ENCODE measurements at regions not wholly inside any gene's neighbourhood (a gene's known extent, or its start where the extent isn't known, plus 50 kb on each side); places are given as distances from the start of the nearest gene placed in this dataset.

- no peak for TF ChIP-seq SMARCC2 (IDR thresholded peaks at IDR 0.05; ENCODE audit: low read depth)
- no peak for TF ChIP-seq POLR2A (conservative IDR thresholded peaks at IDR 0.05)
- no peak for TF ChIP-seq STAT6 (CRISPR knock-in tag; IDR thresholded peaks at IDR 0.05)
- no peak for TF ChIP-seq RB1 (IDR thresholded peaks at IDR 0.05; ENCODE audit: low read depth)
- TF ChIP-seq, protein P1, sequence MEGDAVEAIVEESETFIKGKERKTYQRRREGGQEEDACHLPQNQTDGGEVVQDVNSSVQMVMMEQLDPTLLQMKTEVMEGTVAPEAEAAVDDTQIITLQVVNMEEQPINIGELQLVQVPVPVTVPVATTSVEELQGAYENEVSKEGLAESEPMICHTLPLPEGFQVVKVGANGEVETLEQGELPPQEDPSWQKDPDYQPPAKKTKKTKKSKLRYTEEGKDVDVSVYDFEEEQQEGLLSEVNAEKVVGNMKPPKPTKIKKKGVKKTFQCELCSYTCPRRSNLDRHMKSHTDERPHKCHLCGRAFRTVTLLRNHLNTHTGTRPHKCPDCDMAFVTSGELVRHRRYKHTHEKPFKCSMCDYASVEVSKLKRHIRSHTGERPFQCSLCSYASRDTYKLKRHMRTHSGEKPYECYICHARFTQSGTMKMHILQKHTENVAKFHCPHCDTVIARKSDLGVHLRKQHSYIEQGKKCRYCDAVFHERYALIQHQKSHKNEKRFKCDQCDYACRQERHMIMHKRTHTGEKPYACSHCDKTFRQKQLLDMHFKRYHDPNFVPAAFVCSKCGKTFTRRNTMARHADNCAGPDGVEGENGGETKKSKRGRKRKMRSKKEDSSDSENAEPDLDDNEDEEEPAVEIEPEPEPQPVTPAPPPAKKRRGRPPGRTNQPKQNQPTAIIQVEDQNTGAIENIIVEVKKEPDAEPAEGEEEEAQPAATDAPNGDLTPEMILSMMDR (IDR thresholded peaks at IDR 0.05 in 2 of 3, conservative IDR thresholded peaks at IDR 0.05 in 1 of 3; ENCODE audit: insufficient read depth in 2 of 3, low read depth in 1 of 3, low read length in 3 of 3), result no peak
- TF ChIP-seq HDAC2 (IDR thresholded peaks at IDR 0.05), result no peak
- TF ChIP-seq FOXA1 (IDR thresholded peaks at IDR 0.05; ENCODE audit: borderline replicate concordance), result no peak
- TF ChIP-seq ZBTB17 (CRISPR knock-in tag; IDR thresholded peaks at IDR 0.05), result no peak
- no peak for TF ChIP-seq YBX1 (IDR thresholded peaks at IDR 0.05)
- TF ChIP-seq, protein P2, sequence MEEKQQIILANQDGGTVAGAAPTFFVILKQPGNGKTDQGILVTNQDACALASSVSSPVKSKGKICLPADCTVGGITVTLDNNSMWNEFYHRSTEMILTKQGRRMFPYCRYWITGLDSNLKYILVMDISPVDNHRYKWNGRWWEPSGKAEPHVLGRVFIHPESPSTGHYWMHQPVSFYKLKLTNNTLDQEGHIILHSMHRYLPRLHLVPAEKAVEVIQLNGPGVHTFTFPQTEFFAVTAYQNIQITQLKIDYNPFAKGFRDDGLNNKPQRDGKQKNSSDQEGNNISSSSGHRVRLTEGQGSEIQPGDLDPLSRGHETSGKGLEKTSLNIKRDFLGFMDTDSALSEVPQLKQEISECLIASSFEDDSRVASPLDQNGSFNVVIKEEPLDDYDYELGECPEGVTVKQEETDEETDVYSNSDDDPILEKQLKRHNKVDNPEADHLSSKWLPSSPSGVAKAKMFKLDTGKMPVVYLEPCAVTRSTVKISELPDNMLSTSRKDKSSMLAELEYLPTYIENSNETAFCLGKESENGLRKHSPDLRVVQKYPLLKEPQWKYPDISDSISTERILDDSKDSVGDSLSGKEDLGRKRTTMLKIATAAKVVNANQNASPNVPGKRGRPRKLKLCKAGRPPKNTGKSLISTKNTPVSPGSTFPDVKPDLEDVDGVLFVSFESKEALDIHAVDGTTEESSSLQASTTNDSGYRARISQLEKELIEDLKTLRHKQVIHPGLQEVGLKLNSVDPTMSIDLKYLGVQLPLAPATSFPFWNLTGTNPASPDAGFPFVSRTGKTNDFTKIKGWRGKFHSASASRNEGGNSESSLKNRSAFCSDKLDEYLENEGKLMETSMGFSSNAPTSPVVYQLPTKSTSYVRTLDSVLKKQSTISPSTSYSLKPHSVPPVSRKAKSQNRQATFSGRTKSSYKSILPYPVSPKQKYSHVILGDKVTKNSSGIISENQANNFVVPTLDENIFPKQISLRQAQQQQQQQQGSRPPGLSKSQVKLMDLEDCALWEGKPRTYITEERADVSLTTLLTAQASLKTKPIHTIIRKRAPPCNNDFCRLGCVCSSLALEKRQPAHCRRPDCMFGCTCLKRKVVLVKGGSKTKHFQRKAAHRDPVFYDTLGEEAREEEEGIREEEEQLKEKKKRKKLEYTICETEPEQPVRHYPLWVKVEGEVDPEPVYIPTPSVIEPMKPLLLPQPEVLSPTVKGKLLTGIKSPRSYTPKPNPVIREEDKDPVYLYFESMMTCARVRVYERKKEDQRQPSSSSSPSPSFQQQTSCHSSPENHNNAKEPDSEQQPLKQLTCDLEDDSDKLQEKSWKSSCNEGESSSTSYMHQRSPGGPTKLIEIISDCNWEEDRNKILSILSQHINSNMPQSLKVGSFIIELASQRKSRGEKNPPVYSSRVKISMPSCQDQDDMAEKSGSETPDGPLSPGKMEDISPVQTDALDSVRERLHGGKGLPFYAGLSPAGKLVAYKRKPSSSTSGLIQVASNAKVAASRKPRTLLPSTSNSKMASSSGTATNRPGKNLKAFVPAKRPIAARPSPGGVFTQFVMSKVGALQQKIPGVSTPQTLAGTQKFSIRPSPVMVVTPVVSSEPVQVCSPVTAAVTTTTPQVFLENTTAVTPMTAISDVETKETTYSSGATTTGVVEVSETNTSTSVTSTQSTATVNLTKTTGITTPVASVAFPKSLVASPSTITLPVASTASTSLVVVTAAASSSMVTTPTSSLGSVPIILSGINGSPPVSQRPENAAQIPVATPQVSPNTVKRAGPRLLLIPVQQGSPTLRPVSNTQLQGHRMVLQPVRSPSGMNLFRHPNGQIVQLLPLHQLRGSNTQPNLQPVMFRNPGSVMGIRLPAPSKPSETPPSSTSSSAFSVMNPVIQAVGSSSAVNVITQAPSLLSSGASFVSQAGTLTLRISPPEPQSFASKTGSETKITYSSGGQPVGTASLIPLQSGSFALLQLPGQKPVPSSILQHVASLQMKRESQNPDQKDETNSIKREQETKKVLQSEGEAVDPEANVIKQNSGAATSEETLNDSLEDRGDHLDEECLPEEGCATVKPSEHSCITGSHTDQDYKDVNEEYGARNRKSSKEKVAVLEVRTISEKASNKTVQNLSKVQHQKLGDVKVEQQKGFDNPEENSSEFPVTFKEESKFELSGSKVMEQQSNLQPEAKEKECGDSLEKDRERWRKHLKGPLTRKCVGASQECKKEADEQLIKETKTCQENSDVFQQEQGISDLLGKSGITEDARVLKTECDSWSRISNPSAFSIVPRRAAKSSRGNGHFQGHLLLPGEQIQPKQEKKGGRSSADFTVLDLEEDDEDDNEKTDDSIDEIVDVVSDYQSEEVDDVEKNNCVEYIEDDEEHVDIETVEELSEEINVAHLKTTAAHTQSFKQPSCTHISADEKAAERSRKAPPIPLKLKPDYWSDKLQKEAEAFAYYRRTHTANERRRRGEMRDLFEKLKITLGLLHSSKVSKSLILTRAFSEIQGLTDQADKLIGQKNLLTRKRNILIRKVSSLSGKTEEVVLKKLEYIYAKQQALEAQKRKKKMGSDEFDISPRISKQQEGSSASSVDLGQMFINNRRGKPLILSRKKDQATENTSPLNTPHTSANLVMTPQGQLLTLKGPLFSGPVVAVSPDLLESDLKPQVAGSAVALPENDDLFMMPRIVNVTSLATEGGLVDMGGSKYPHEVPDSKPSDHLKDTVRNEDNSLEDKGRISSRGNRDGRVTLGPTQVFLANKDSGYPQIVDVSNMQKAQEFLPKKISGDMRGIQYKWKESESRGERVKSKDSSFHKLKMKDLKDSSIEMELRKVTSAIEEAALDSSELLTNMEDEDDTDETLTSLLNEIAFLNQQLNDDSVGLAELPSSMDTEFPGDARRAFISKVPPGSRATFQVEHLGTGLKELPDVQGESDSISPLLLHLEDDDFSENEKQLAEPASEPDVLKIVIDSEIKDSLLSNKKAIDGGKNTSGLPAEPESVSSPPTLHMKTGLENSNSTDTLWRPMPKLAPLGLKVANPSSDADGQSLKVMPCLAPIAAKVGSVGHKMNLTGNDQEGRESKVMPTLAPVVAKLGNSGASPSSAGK (IDR thresholded peaks at IDR 0.05), result no peak
Observed at GRCh38 chr2:144277622-144278354, 242.1 kb downstream of the ZEB2 start.
